ENCODE measurements at regions not wholly inside any gene's neighbourhood (a gene's known extent, or its start where the extent isn't known, plus 50 kb on each side); places are given as distances from the start of the nearest gene placed in this dataset.

- TF ChIP-seq ESRRG (CRISPR knock-in tag; IDR thresholded peaks at IDR 0.05) (no peak), OSR1 (CRISPR knock-in tag; IDR thresholded peaks at IDR 0.05) (no peak), TOX (CRISPR knock-in tag; IDR thresholded peaks at IDR 0.05; ENCODE audit: borderline replicate concordance) (no peak), PATZ1 (CRISPR knock-in tag; IDR thresholded peaks at IDR 0.05; ENCODE audit: borderline replicate concordance) (no peak), ZFP30 (CRISPR knock-in tag; IDR thresholded peaks at IDR 0.05) (no peak), RARB (CRISPR knock-in tag; IDR thresholded peaks at IDR 0.05) (no peak), BACH2 (CRISPR knock-in tag; IDR thresholded peaks at IDR 0.05; ENCODE audit: borderline replicate concordance) (no peak)
These were observed 260.3 kb downstream of the MYCN start for GRCh38 chr2:16200554-16201193.
